ENCODE measurements at regions not wholly inside any gene's neighbourhood (a gene's known extent, or its start where the extent isn't known, plus 50 kb on each side); places are given as distances from the start of the nearest gene placed in this dataset.

DNA sequence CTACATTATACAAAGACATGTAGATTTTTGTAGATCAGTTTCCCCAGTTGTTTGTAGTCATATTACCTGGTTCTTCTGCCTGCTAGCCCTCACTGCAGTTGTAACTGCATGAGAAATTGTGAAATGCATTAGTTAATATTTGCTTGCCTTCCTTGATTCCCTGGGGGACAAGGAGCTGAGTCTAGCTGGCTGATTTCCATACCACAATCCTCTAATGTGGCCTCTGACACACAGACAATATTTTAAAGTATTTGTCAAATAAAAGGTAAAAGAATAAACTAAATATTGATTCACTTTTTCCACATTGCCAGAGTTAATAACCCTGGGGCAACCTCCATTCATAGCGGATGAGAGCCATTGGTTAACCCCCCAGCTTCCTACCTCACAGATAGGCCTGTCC is 128.8 kb upstream of the TMEM132C start:
- Histone ChIP-seq H3K4me1 (no peaks in the 10 kb centered on the region), H3K4me3 (no peak overlapping the region), H3K27me3 (no peaks in the 10 kb centered on the region), H3K36me3 (no peaks in the 10 kb centered on the region), H3K9me3 (no peaks in the 10 kb centered on the region), H3K27ac (no peak overlapping the region)
- DNase-seq (no peak), ATAC-seq (no peak)
- in situ Hi-C loops (cut with MboI; ENCODE audit: low sequenced_read_pairs in 4 of 4) = no loop called here
- TF ChIP-seq, protein P1, sequence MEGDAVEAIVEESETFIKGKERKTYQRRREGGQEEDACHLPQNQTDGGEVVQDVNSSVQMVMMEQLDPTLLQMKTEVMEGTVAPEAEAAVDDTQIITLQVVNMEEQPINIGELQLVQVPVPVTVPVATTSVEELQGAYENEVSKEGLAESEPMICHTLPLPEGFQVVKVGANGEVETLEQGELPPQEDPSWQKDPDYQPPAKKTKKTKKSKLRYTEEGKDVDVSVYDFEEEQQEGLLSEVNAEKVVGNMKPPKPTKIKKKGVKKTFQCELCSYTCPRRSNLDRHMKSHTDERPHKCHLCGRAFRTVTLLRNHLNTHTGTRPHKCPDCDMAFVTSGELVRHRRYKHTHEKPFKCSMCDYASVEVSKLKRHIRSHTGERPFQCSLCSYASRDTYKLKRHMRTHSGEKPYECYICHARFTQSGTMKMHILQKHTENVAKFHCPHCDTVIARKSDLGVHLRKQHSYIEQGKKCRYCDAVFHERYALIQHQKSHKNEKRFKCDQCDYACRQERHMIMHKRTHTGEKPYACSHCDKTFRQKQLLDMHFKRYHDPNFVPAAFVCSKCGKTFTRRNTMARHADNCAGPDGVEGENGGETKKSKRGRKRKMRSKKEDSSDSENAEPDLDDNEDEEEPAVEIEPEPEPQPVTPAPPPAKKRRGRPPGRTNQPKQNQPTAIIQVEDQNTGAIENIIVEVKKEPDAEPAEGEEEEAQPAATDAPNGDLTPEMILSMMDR (IDR thresholded peaks at IDR 0.05 in 4 of 5, conservative IDR thresholded peaks at IDR 0.05 in 1 of 5) = no peak
- TF ChIP-seq POLR2A (IDR thresholded peaks at IDR 0.05) = no peak
- intact Hi-C loops (cut with DNase I; ENCODE audit: low total_unique reads) = no loop called here

DNA sequence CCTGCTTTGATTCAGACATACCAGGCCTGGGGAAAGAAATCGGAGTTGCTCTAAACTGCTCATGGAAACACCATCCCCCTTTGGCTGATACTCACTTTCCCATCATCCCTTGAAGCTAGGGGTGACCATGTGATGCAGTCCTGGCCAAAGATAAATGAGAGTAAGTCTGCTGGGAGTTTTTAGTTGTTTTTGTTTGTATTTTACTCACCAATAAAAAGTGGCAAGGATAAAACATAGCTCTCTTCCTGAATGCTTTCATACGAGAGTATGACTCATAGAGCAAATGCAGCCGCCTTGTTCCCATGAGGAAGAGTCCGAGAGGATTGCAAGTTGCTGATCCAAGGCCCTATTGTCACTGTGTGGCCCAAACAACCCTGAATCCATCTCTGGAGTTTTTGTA is 126.4 kb upstream of the TMEM132C start:
- Histone ChIP-seq H3K9me3 (no peaks in the 10 kb centered on the region), H3K36me3 (no peaks in the 10 kb centered on the region), H3K27me3 (no peaks in the 10 kb centered on the region), H3K27ac (no peak overlapping the region), H3K4me3 (no peak overlapping the region), H3K4me1 (no peaks in the 10 kb centered on the region)
- TF ChIP-seq, protein P1 (IDR thresholded peaks at IDR 0.05 in 4 of 5, conservative IDR thresholded peaks at IDR 0.05 in 1 of 5) = no peak
- TF ChIP-seq POLR2A (IDR thresholded peaks at IDR 0.05) = no peak
- intact Hi-C loops (cut with DNase I; ENCODE audit: low total_unique reads) (no loop called here), in situ Hi-C loops (cut with MboI; ENCODE audit: low sequenced_read_pairs in 4 of 4) (no loop called here)
- ATAC-seq = peak in 1 of 2 donors; percentile 56
- DNase-seq = no peak

- ATAC-seq (no peak), DNase-seq (no peak)
- in situ Hi-C loops (cut with MboI; ENCODE audit: low sequenced_read_pairs in 4 of 4) (no loop called here), intact Hi-C loops (cut with DNase I; ENCODE audit: low total_unique reads) (no loop called here)
- Histone ChIP-seq H3K9me3 (no peaks in the 10 kb centered on the region), H3K27ac (no peak overlapping the region), H3K36me3 (no peaks in the 10 kb centered on the region), H3K4me1 (no peaks in the 10 kb centered on the region), H3K27me3 (no peaks in the 10 kb centered on the region), H3K4me3 (no peak overlapping the region)
- TF ChIP-seq, protein P1 (IDR thresholded peaks at IDR 0.05 in 4 of 5, conservative IDR thresholded peaks at IDR 0.05 in 1 of 5) = no peak
- no peak for TF ChIP-seq POLR2A (IDR thresholded peaks at IDR 0.05)
These were observed 116.0 kb upstream of the TMEM132C start for GRCh38 chr12:128150961-128151360.

DNA sequence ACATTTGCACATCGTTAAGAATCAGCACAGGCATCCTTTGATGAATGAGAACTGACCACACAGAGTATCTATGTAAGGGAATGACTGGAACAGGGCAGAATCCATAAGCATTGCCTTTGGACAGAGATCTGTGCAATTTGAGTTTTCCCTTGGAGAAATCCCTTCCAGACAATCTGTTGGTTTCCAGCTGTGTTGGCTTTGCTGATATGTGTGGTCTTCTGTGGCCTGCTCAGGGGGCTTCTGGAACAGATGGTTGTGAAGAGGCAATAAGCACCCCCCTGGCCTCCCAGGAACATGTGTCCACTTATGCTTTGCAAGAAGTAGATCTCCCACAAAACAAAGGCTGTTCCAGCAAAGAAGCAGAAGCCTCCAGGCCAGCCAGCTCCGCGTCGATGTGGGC is 111.4 kb upstream of the TMEM132C start:
- H3K36me3 ChIP-seq = no peaks in the 10 kb centered on the region
- in situ Hi-C loops (cut with MboI; ENCODE audit: low sequenced_read_pairs in 4 of 4) = no loop called here
- H3K9me3 ChIP-seq = no peaks in the 10 kb centered on the region
- intact Hi-C loops (cut with DNase I; ENCODE audit: low total_unique reads) = no loop called here
- DNase-seq (no peak), ATAC-seq (no peak)
- TF ChIP-seq, protein P1 (IDR thresholded peaks at IDR 0.05 in 4 of 5, conservative IDR thresholded peaks at IDR 0.05 in 1 of 5) = no peak
- TF ChIP-seq POLR2A (IDR thresholded peaks at IDR 0.05) = no peak
- no peaks in the 10 kb centered on the region for H3K27me3 ChIP-seq
- H3K27ac ChIP-seq = no peak overlapping the region
- H3K4me3 ChIP-seq = no peak overlapping the region
- no peaks in the 10 kb centered on the region for H3K4me1 ChIP-seq

DNA sequence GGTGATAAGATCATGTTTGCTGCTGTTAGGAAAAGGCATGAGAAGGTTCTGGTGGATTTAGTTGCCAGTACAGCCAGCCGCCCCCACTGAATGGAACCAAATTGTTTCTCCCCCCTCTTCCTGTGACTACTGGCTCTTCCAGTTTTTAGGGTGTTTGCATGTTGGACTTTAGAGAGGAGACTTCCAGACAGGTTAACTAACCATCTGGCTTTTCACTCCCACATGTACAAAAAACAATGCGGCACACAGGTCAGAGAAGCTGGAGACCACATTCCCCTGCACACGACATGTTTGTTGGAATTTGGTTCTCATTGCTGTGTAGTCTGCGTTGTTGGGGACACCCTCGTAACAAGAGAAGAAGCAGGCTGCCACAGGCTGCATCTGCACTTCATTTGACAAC is 103.9 kb upstream of the TMEM132C start:
- H3K9me3 ChIP-seq = no peaks in the 10 kb centered on the region
- no peak overlapping the region for H3K27ac ChIP-seq
- H3K4me1 ChIP-seq = no peaks in the 10 kb centered on the region
- H3K36me3 ChIP-seq = no peaks in the 10 kb centered on the region
- H3K27me3 ChIP-seq = no peaks in the 10 kb centered on the region
- intact Hi-C loops (cut with DNase I; ENCODE audit: low total_unique reads) = no loop called here
- TF ChIP-seq, protein P1 (IDR thresholded peaks at IDR 0.05 in 4 of 5, conservative IDR thresholded peaks at IDR 0.05 in 1 of 5) = no peak
- no peak for TF ChIP-seq POLR2A (IDR thresholded peaks at IDR 0.05)
- H3K4me3 ChIP-seq = no peak overlapping the region
- DNase-seq = no peak
- in situ Hi-C loops (cut with MboI; ENCODE audit: low sequenced_read_pairs in 4 of 4) = no loop called here
- no peak for ATAC-seq

Data from gastrocnemius medialis (tissue), 4 donors.